ENCODE measurements at regions not wholly inside any gene's neighbourhood (a gene's known extent, or its start where the extent isn't known, plus 50 kb on each side); places are given as distances from the start of the nearest gene placed in this dataset.
"Not testable (repeated sequence)": the region's sequence is repeated elsewhere in the genome, so short reads cannot be mapped to it uniquely, and the experiment has no call there.

- DNase-seq (ENCODE audit: low read depth) = not testable (repeated sequence)
Observed at GRCh38 chr4:9110700-9111099, 59.5 kb upstream of the FAM90A26 start.

- not testable (repeated sequence) for DNase-seq (ENCODE audit: low read depth)
Observed at GRCh38 chr4:9103148-9103524, 67.1 kb upstream of the FAM90A26 start.

- DNase-seq (ENCODE audit: low read depth) = not testable (repeated sequence)
Observed at GRCh38 chr4:9102471-9103147, 67.6 kb upstream of the FAM90A26 start.

- DNase-seq (ENCODE audit: low read depth) = not testable (repeated sequence)
Observed at GRCh38 chr4:9096330-9096729, 73.9 kb upstream of the FAM90A26 start.

- DNase-seq (ENCODE audit: low read depth) = not testable (repeated sequence)
Observed at GRCh38 chr4:9078796-9079195, 91.4 kb upstream of the FAM90A26 start.

GRCh38 chr4:9076974-9077373 lies 93.2 kb upstream of the FAM90A26 start:
- not testable (repeated sequence) for DNase-seq (ENCODE audit: low read depth)

GRCh38 chr4:9076486-9076885 lies 93.7 kb upstream of the FAM90A26 start:
- not testable (repeated sequence) for DNase-seq (ENCODE audit: low read depth)

GRCh38 chr4:9073371-9073770 lies 96.8 kb upstream of the FAM90A26 start:
- not testable (repeated sequence) for DNase-seq (ENCODE audit: low read depth)

- DNase-seq (ENCODE audit: low read depth) = not testable (repeated sequence)
Observed at GRCh38 chr4:9072521-9073220, 97.5 kb upstream of the FAM90A26 start.

- not testable (repeated sequence) for DNase-seq (ENCODE audit: low read depth)
Observed at GRCh38 chr4:9067923-9068322, 102.3 kb upstream of the FAM90A26 start.

GRCh38 chr4:9063612-9064011 lies 106.6 kb upstream of the FAM90A26 start:
- not testable (repeated sequence) for DNase-seq (ENCODE audit: low read depth)

- not testable (repeated sequence) for DNase-seq (ENCODE audit: low read depth)
Observed at GRCh38 chr4:9024866-9025265, 145.3 kb upstream of the FAM90A26 start.

- not testable (repeated sequence) for DNase-seq (ENCODE audit: low read depth)
Observed at GRCh38 chr4:9009792-9010191, 138.2 kb upstream of the HMX1 start.

GRCh38 chr4:9008407-9008806 lies 136.8 kb upstream of the HMX1 start:
- not testable (repeated sequence) for DNase-seq (ENCODE audit: low read depth)

GRCh38 chr4:9001153-9001552 lies 129.5 kb upstream of the HMX1 start:
- not testable (repeated sequence) for DNase-seq (ENCODE audit: low read depth)

GRCh38 chr4:9000505-9001001 lies 128.9 kb upstream of the HMX1 start:
- DNase-seq (ENCODE audit: low read depth) = peak; percentile 24

- not testable (repeated sequence) for DNase-seq (ENCODE audit: low read depth)
Observed at GRCh38 chr4:8992981-8993380, 121.3 kb upstream of the HMX1 start.

GRCh38 chr4:8991449-8991848 lies 119.8 kb upstream of the HMX1 start:
- DNase-seq (ENCODE audit: low read depth) = not testable (repeated sequence)

- DNase-seq (ENCODE audit: low read depth) = not testable (repeated sequence)
Observed at GRCh38 chr4:8990341-8990740, 118.7 kb upstream of the HMX1 start.

GRCh38 chr4:8985786-8986185 lies 114.1 kb upstream of the HMX1 start:
- DNase-seq (ENCODE audit: low read depth) = not testable (repeated sequence)

GRCh38 chr4:8984641-8985040 lies 113.0 kb upstream of the HMX1 start:
- not testable (repeated sequence) for DNase-seq (ENCODE audit: low read depth)

GRCh38 chr4:8983921-8984320 lies 112.3 kb upstream of the HMX1 start:
- DNase-seq (ENCODE audit: low read depth) = not testable (repeated sequence)

GRCh38 chr4:8976466-8977128 lies 105.0 kb upstream of the HMX1 start:
- not testable (repeated sequence) for DNase-seq (ENCODE audit: low read depth)

Measured in activated T-cell treated with anti-CD3 and anti-CD28 coated beads for 1 hour (primary cell).